ENCODE measurements at regions not wholly inside any gene's neighbourhood (a gene's known extent, or its start where the extent isn't known, plus 50 kb on each side); places are given as distances from the start of the nearest gene placed in this dataset.

DNA sequence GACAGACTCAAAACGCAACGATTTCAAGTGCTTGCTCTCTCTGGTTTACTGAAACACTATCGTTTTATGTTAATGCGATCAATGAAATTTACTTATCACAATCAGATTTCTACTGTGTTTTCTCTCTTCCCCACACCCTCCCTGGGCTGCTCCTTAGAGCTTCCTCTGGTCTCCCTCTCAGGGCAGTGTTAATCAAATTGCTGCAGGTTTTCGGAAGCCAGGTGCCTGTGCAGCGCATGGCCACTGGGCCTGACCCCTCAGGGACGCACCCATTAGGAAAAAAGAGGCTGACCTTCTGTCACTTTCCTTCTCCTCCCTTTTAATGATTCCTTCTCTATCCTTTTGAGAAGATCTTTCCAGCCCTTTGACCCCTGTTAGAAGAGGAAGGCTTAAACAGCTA lies 134.5 kb upstream of the ONECUT1 start (continued):
- TF ChIP-seq HMG20A (CRISPR knock-in tag; conservative IDR thresholded peaks at IDR 0.05) (no peak), ZNF668 (CRISPR knock-in tag; IDR thresholded peaks at IDR 0.05) (no peak), ZNF507 (tag; conservative IDR thresholded peaks at IDR 0.05) (no peak)

GRCh38 chr15:52923626-52924025 lies 133.5 kb upstream of the ONECUT1 start:
- H3K4me1 ChIP-seq (replicated peaks in 1 of 2; ENCODE audit: control insufficient read depth in 2 of 2, insufficient read depth in 2 of 2, low read length in 2 of 2): no peaks in the 10 kb centered on the region
- intact Hi-C loops (cut with micrococcal nuclease): no loop called here
- in situ Hi-C loops (cut with MboI): no loop called here
- H3K9me1 ChIP-seq (ENCODE audit: control insufficient read depth, insufficient read depth, low read length): no peaks in the 10 kb centered on the region
- TF ChIP-seq KLF16 (IDR thresholded peaks at IDR 0.05) (no peak), BCL6 (CRISPR knock-in tag; IDR thresholded peaks at IDR 0.05) (no peak), BRF2 (IDR thresholded peaks at IDR 0.05; ENCODE audit: borderline replicate concordance, insufficient read depth, insufficient read length) (no peak), ZNF518B (CRISPR knock-in tag; IDR thresholded peaks at IDR 0.05) (no peak), RBFOX2 (IDR thresholded peaks at IDR 0.05; ENCODE audit: low read depth, low read length) (no peak), EWSR1 (IDR thresholded peaks at IDR 0.05; ENCODE audit: borderline replicate concordance, low read depth, partially characterized antibody) (no peak), ZNF586 (CRISPR knock-in tag; conservative IDR thresholded peaks at IDR 0.05) (no peak)
- no peak overlapping the region for H3K4me3 ChIP-seq
- CTCF ChIA-PET (ENCODE audit: low intra/inter-chr PET ratio): no interaction called here
- no peaks in the 10 kb centered on the region for H3K79me2 ChIP-seq (ENCODE audit: control insufficient read depth, insufficient read depth, low read length)
- H2AFZ ChIP-seq (ENCODE audit: low read depth, low read length): no peak overlapping the region
- no peaks in the 10 kb centered on the region for H4K20me1 ChIP-seq (replicated peaks; ENCODE audit: control insufficient read depth, insufficient read depth, low read length)
- DNase-seq (ENCODE audit: extremely low read depth in 1 of 4, low spot score in 3 of 4): no peak
- no peak for ATAC-seq
- no TSS peak for BruUV-seq (replicated peaks)
- WGBS (ENCODE audit: insufficient coverage, low coverage, missing lambda C conversion rate): 0% methylated on average over 6 of the region's 6 CpGs
- H3K4me2 ChIP-seq (ENCODE audit: insufficient read depth, low read length): no peak overlapping the region
- no peaks in the 10 kb centered on the region for H3K9me3 ChIP-seq (replicated peaks; ENCODE audit: control insufficient read depth, insufficient read depth, low read depth, low read length)
- H3K9ac ChIP-seq (ENCODE audit: insufficient read depth in 1 of 2, low read depth in 2 of 2, low read length in 2 of 2): no peak overlapping the region
- no peaks in the 10 kb centered on the region for H3K36me3 ChIP-seq (ENCODE audit: control insufficient read depth, insufficient read depth, low read length)
- no peak overlapping the region for H3K27ac ChIP-seq (ENCODE audit: extremely low read depth, low read depth, low read length)
- no peaks in the 10 kb centered on the region for H3K27me3 ChIP-seq (ENCODE audit: control insufficient read depth in 2 of 2, insufficient read depth in 2 of 2, low read length in 2 of 2)
- no peak for FAIRE-seq
- POLR2A ChIA-PET: no interaction called here
